Ectodermal cell (in vitro differentiated cells): ENCODE measurements at regions not wholly inside any gene's neighbourhood (a gene's known extent, or its start where the extent isn't known, plus 50 kb on each side); places are given as distances from the start of the nearest gene placed in this dataset.

Experiments
- H3K27ac ChIP-seq: 2 replicates; pipeline ENCODE4 v1.7.0; 2013; ENCODE audit warnings: mild to moderate bottlenecking, low read depth, low read length; ENCODE audit not compliant: insufficient read depth, poor library complexity, severe bottlenecking
- H3K27me3 ChIP-seq: 2 replicates; pipeline ENCODE4 v1.7.0; 2013; ENCODE audit warnings: mild to moderate bottlenecking, low read length; ENCODE audit not compliant: insufficient read depth, control insufficient read depth, poor library complexity, severe bottlenecking
- H3K36me3 ChIP-seq: one replicate; pipeline ENCODE4 v1.7.0; 2013; ENCODE audit warnings: low read length; ENCODE audit not compliant: control insufficient read depth, insufficient read depth
- H3K4me1 ChIP-seq: one replicate; pipeline ENCODE4 v1.7.0; 2013; ENCODE audit warnings: low read length; ENCODE audit not compliant: control insufficient read depth, insufficient read depth
- H3K4me3 ChIP-seq: 2 replicates; pipeline ENCODE4 v1.7.0; 2013; ENCODE audit warnings: low read depth, low read length, control low read depth; ENCODE audit not compliant: insufficient read depth
- H3K9me3 ChIP-seq: 2 replicates; pipeline ENCODE4 v1.7.0; 2013; ENCODE audit warnings: mild to moderate bottlenecking, low read length, moderate library complexity; ENCODE audit not compliant: control insufficient read depth
- WGBS, 2 experiments: methylation state at CpG; one replicate each; pipeline ENCODE4 v1.1.7; 2013; ENCODE audit warnings: missing lambda C conversion rate in 2 of 2; 5-methylcytosine and 5-hydroxymethylcytosine counted together

DNA sequence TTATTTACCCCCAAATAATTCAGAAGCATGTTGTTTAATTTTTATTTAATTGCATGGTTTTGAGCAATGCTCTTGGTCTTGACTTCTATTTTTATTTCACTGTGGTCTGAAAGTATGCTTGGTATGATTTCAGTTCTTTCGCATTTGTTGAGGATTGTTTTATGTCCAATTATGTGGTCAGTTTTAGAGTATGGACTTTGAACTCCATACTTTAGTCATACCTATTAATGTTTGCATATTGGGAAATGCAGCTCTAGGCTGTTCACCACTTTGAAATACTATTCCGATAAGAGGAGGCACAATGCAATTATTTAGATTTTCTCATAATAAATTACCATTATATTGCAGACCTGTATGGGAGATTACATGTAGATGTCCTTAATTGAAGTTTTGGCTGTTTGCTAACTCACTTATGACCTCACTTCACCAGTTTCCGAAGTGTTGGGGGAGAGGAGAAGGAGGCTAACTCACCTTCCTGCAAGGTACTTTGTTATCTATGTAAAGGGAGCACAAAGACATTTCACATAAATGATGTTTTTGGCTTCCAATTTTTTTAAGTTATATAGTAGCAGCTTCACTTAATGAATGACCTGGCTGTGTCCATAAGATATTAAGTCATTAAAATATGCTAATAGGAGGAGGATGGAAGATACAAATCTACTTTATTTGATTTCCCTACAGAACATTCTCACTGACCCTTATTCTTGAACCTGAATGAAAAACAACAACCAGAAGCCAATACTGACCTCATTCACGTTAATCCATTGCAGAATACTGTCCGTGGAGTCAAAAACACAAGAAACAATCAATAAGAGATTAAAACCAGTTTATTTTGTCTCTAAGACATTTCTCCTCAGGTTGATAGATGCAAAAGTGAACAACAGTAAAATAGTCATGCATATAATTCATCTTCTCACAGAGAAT lies 970.3 kb upstream of the ARRDC3 start:
- H3K9me3 ChIP-seq = no peaks in the 10 kb centered on the region
- no peak overlapping the region for H3K27ac ChIP-seq
- no peaks in the 10 kb centered on the region for H3K27me3 ChIP-seq
- H3K4me1 ChIP-seq = no peaks in the 10 kb centered on the region
- 83 to 90% methylated on average over 3 to 5 of the region's 5 CpGs for WGBS, 2 experiments
- no peak overlapping the region for H3K4me3 ChIP-seq
- no peaks in the 10 kb centered on the region for H3K36me3 ChIP-seq

DNA sequence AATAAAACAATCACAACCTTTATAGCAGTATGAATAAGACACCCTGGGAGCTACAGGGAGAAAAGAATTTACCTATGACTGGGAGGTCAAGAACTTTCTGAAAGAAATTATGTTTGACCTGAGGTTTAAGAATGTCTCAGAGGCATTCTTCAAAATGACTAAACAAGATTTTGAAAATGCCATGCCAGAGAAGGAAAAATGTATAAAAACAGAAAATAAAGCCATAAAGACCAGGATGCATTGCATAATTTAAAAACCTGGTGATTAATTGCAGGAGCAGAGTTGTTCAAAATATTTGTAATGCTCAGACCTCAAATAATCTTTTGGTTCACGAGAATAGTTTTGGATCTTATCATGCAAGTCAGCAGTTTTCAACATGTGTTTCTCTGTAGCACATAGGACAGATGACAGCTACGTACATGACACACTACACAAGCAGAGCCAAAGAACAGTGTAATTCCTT lies 954.7 kb upstream of the ARRDC3 start:
- no peaks in the 10 kb centered on the region for H3K27me3 ChIP-seq
- H3K9me3 ChIP-seq = no peaks in the 10 kb centered on the region
- H3K4me1 ChIP-seq = no peaks in the 10 kb centered on the region
- H3K27ac ChIP-seq = no peak overlapping the region
- H3K36me3 ChIP-seq = no peaks in the 10 kb centered on the region
- H3K4me3 ChIP-seq = no peak overlapping the region
- 96 to 97% methylated on average over 2 of the region's 2 CpGs for WGBS, 2 experiments

DNA sequence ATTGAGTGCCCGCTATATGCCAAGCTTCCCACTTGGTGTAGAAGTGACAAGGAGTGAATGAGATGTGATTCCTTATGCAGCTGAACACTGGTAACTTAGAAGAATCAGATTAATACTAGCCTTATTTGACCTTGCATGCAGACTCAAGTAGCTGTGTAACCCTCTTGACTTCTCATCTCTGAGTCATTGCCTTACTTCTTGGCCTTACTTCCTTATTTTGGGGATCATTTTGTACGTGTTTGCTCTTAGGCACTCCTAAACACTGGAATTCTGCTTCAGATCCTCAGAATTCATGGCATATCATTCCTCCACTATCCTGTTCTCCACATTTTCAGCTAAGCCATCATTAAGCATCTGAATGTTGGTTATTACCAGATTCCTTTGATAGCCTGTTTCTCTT lies 948.9 kb upstream of the ARRDC3 start:
- Histone ChIP-seq H3K36me3 (no peaks in the 10 kb centered on the region), H3K27ac (no peak overlapping the region), H3K4me3 (no peak overlapping the region), H3K9me3 (no peaks in the 10 kb centered on the region), H3K4me1 (no peaks in the 10 kb centered on the region), H3K27me3 (no peaks in the 10 kb centered on the region)
- WGBS, 2 experiments = 86 to 94% methylated on average over 1 to 2 of the region's 2 CpGs

DNA sequence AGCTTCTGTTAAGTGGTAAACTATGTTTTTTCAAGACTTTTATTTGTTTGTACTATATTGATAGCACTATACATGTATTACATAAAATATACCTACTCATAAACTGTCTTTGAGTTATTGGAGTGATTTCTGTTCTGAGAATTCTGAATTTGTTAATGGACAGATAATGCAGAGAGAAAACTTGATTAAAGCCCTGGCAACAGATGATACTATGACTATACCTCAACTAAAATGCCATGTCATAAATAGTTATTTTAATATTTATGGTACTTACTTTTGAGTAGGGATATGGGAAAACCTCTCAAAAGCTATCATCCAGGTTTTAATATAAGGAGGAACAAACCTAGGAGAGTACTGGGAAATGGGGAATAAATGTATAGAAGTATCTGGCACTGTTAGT lies 947.2 kb upstream of the ARRDC3 start:
- H3K4me1 ChIP-seq = no peaks in the 10 kb centered on the region
- no peak overlapping the region for H3K27ac ChIP-seq
- no peak overlapping the region for H3K4me3 ChIP-seq
- no peaks in the 10 kb centered on the region for H3K27me3 ChIP-seq
- no peaks in the 10 kb centered on the region for H3K36me3 ChIP-seq
- no peaks in the 10 kb centered on the region for H3K9me3 ChIP-seq

DNA sequence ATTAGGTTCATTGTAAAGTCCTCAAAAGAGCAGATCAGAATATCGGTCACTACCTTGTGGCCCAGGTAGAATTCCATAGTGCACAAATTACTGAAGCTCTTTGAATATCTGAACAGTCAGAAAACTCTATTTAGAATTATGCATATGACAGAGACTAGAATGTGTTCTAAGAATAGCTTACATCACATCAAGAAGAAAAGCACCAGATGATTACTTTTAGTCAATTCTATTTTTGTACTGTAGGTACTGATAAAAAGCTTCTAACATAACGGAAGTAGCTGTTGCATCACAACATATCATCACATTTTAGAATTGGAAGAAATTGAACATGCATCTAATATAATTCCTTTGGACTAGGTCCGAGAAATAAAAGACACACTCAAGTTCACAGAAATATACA lies 946.6 kb upstream of the ARRDC3 start:
- H3K27ac ChIP-seq = no peak overlapping the region
- H3K27me3 ChIP-seq = no peaks in the 10 kb centered on the region
- H3K36me3 ChIP-seq = no peaks in the 10 kb centered on the region
- no peaks in the 10 kb centered on the region for H3K4me1 ChIP-seq
- WGBS, 2 experiments = 91 to 100% methylated on average over 2 of the region's 3 CpGs
- H3K4me3 ChIP-seq = no peak overlapping the region
- no peaks in the 10 kb centered on the region for H3K9me3 ChIP-seq

DNA sequence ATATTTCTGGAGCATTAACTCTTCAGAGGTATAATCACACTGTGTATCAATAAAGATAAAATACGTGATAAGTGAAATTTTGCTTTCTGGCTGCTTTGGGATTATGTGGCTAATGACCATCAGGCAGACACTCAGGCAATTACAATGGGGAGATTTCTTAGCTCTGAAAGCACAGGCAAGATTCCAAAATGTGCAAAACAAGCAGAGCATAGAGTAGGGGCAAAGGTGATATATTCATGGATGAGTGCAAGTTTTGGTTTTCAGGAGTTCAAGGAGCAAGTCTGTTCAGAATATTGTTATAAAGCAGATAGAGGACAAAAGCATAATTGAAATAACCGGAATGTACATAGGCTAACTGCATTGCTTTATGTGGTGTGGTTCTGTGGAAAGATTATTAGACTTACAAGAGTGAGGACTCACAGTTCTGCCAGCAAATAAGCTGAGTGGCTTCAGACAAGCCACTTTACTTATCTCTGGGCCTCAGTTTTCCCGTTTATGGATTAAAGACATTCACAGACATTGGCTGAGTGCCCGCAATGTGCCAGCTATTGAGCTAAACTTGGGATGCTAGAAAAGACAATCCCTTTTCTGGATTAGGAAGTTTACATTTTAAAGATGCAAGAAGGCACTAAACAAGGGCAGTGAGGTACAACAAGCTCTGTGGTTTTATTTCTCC lies 945.6 kb upstream of the ARRDC3 start:
- no peaks in the 10 kb centered on the region for H3K36me3 ChIP-seq
- no peak overlapping the region for H3K27ac ChIP-seq
- no peaks in the 10 kb centered on the region for H3K4me1 ChIP-seq
- H3K4me3 ChIP-seq = no peak overlapping the region
- no peaks in the 10 kb centered on the region for H3K27me3 ChIP-seq
- 91 to 96% methylated on average over 4 of the region's 4 CpGs for WGBS, 2 experiments
- no peaks in the 10 kb centered on the region for H3K9me3 ChIP-seq

DNA sequence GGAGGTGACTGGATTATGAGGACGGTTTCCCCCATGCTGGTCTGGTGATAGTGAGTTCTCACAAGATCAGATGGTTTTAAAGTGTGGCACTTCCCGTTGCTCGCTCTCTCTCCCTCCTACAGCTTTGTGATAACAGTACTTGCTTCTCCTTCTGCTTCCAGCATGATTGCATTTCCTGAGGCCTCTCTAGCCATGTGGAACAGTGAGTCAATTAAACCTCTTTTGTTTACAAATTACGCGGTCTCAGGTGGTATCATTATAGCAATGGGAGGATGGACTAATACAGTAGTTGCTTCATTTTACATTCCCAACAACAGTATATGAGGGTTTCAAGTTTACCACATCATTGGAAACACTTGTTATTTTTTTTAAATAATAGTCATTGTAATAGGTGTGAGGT lies 937.3 kb upstream of the ARRDC3 start:
- no peaks in the 10 kb centered on the region for H3K9me3 ChIP-seq
- no peak overlapping the region for H3K27ac ChIP-seq
- H3K4me1 ChIP-seq = no peaks in the 10 kb centered on the region
- H3K4me3 ChIP-seq = no peak overlapping the region
- whole genome bisulfite sequencing, 2 experiments = 86% methylated on average over 3 to 5 of the region's 5 CpGs
- no peaks in the 10 kb centered on the region for H3K36me3 ChIP-seq
- no peaks in the 10 kb centered on the region for H3K27me3 ChIP-seq

DNA sequence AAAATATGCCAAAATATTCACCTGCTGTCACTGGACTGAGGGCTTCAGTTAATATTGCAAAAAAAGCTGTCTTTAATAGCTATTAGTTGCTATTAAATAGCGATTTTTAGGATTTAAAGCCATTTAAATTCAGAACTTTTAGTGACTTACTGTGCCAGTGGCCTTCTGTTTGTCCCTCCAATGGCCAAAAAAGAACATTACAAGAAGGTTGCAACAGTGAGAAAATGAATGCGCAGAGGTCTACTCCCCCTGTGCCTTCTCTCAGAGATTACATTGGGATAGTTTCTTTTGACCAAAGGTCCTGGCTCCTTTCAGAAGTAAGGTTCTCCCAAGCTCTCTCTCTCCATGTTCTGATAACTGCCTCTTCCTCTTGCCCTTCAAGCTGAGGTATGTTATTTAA lies 930.3 kb upstream of the ARRDC3 start:
- H3K4me3 ChIP-seq = no peak overlapping the region
- no peaks in the 10 kb centered on the region for H3K27me3 ChIP-seq
- H3K27ac ChIP-seq = no peak overlapping the region
- no peaks in the 10 kb centered on the region for H3K4me1 ChIP-seq
- H3K36me3 ChIP-seq = no peaks in the 10 kb centered on the region
- no peaks in the 10 kb centered on the region for H3K9me3 ChIP-seq
- 90 to 99% methylated on average over 2 of the region's 2 CpGs for WGBS, 2 experiments

DNA sequence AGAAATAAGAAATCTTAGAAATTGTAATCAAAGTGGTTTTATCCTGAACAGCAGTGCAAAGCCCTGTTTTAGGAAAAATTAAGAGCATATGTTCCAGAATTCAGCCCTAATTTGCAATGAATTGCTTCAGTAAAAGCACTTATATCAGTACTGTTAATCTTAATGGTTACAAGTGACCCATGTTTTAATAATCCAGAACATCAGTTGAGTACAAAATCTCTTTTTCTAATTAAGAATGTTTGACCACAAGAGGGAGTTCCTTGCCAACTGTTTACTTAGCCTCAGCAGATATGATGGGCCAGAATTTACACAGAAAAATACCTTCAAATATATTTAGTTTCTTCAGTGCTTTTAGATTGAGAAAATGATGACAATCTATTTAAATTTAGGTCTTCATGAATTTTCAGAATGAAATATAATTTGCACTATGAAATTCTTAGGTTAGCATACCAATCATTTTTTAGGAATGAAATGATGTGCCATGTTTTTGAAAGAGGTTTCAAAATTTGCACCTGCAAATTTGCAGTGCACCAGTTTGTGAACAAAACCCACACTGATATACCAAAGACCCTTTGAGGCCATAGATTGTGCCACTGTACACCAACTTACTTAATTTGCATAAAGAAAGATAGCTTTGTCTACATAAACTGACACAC lies 926.3 kb upstream of the ARRDC3 start:
- H3K9me3 ChIP-seq = no peaks in the 10 kb centered on the region
- no peaks in the 10 kb centered on the region for H3K27me3 ChIP-seq
- no peaks in the 10 kb centered on the region for H3K4me1 ChIP-seq
- H3K36me3 ChIP-seq = no peaks in the 10 kb centered on the region
- H3K4me3 ChIP-seq = no peak overlapping the region
- no peak overlapping the region for H3K27ac ChIP-seq

DNA sequence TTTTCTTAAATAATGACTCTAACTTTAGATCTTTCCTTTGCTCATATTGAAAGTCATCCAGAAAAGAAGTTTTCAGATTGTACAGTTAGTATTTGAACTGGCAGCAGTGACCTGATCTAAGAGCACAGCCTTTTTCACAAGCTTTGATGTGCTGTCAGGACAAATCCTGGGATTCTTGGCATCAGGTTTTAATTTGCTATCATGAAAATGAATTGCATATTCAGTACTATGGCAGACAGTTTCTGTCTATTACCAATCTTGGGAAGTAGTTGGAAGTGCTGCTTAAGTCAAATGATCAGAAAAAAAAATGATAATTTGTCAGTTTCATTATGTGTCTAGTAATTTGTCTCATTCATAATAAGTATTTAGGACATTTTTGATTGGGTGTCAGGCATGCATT lies 925.6 kb upstream of the ARRDC3 start:
- Histone ChIP-seq H3K27ac (no peak overlapping the region), H3K9me3 (no peaks in the 10 kb centered on the region), H3K4me3 (no peak overlapping the region), H3K36me3 (no peaks in the 10 kb centered on the region), H3K27me3 (no peaks in the 10 kb centered on the region), H3K4me1 (no peaks in the 10 kb centered on the region)
